Skin of body (tissue), 1 donor: ENCODE measurements at regions not wholly inside any gene's neighbourhood (a gene's known extent, or its start where the extent isn't known, plus 50 kb on each side); places are given as distances from the start of the nearest gene placed in this dataset.

Source experiments
- DNase-seq: peaks from one replicate; lab custom pipeline; 2025; lab: John Stamatoyannopoulos, UW

- DNase-seq: no peak
Measured at GRCh38 chr2:239905884-239906654, 119.1 kb downstream of the NDUFA10 start.

- no peak for DNase-seq
Measured at GRCh38 chr2:239905306-239905705, 119.8 kb downstream of the NDUFA10 start.

GRCh38 chr2:239904496-239904895 is 120.6 kb downstream of the NDUFA10 start:
- DNase-seq: no peak

- DNase-seq: no peak
Measured at GRCh38 chr2:239903803-239904202, 121.3 kb downstream of the NDUFA10 start.

GRCh38 chr2:239903210-239903609 is 121.9 kb downstream of the NDUFA10 start:
- no peak for DNase-seq

- DNase-seq: no peak
Measured at GRCh38 chr2:239902749-239903201, 122.4 kb downstream of the NDUFA10 start.

GRCh38 chr2:239898292-239898925 is 126.7 kb downstream of the NDUFA10 start:
- DNase-seq: no peak

GRCh38 chr2:239897596-239898235 is 127.4 kb downstream of the NDUFA10 start:
- no peak for DNase-seq

- no peak for DNase-seq
Measured at GRCh38 chr2:239896075-239896474, 129.1 kb downstream of the NDUFA10 start.

- no peak for DNase-seq
Measured at GRCh38 chr2:239895669-239896068, 129.5 kb downstream of the NDUFA10 start.

GRCh38 chr2:239895116-239895515 is 130.0 kb downstream of the NDUFA10 start:
- no peak for DNase-seq

GRCh38 chr2:239894276-239894675 is 130.9 kb downstream of the NDUFA10 start:
- no peak for DNase-seq

- DNase-seq: no peak
Measured at GRCh38 chr2:239893236-239893515, 132.0 kb downstream of the NDUFA10 start.

- no peak for DNase-seq
Measured at GRCh38 chr2:239892441-239893235, 132.5 kb downstream of the NDUFA10 start.

GRCh38 chr2:239891698-239892097 is 133.4 kb downstream of the NDUFA10 start:
- DNase-seq: no peak

GRCh38 chr2:239890206-239890746 is 134.9 kb downstream of the NDUFA10 start:
- DNase-seq: no peak

- no peak for DNase-seq
Measured at GRCh38 chr2:239889641-239890121, 135.5 kb downstream of the NDUFA10 start.

- no peak for DNase-seq
Measured at GRCh38 chr2:239887604-239888003, 137.5 kb downstream of the NDUFA10 start.

GRCh38 chr2:239886781-239887180 is 138.4 kb downstream of the NDUFA10 start:
- DNase-seq: no peak

GRCh38 chr2:239884875-239885274 is 140.3 kb downstream of the NDUFA10 start:
- DNase-seq: no peak

GRCh38 chr2:239884051-239884405 is 141.1 kb downstream of the NDUFA10 start:
- DNase-seq: no peak
